22Rv1 (cell line): ENCODE measurements at regions not wholly inside any gene's neighbourhood (a gene's known extent, or its start where the extent isn't known, plus 50 kb on each side); places are given as distances from the start of the nearest gene placed in this dataset.

Source experiments
- ZFX ChIP-seq: fragments of 450-650 bp; IDR thresholded peaks from 2 replicates; pipeline ENCODE4 v1.6.1; 2017; ENCODE audit warnings: antibody characterized with exemption, borderline replicate concordance
- TF ChIP-seq, protein P1 (sequence below): fragments of 450-650 bp; IDR thresholded peaks from 2 replicates; pipeline ENCODE4 v1.5.1; 2017; ENCODE audit warnings: mild to moderate bottlenecking

- TF ChIP-seq, protein P1, sequence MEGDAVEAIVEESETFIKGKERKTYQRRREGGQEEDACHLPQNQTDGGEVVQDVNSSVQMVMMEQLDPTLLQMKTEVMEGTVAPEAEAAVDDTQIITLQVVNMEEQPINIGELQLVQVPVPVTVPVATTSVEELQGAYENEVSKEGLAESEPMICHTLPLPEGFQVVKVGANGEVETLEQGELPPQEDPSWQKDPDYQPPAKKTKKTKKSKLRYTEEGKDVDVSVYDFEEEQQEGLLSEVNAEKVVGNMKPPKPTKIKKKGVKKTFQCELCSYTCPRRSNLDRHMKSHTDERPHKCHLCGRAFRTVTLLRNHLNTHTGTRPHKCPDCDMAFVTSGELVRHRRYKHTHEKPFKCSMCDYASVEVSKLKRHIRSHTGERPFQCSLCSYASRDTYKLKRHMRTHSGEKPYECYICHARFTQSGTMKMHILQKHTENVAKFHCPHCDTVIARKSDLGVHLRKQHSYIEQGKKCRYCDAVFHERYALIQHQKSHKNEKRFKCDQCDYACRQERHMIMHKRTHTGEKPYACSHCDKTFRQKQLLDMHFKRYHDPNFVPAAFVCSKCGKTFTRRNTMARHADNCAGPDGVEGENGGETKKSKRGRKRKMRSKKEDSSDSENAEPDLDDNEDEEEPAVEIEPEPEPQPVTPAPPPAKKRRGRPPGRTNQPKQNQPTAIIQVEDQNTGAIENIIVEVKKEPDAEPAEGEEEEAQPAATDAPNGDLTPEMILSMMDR: no peak
- no peak for TF ChIP-seq ZFX
Measured at GRCh38 chr5:104890767-104891166, 1328.2 kb upstream of the NUDT12 start.
